KOPT-K1 (cell line): ENCODE measurements at regions not wholly inside any gene's neighbourhood (a gene's known extent, or its start where the extent isn't known, plus 50 kb on each side); places are given as distances from the start of the nearest gene placed in this dataset.
"Not testable (repeated sequence)": the region's sequence is repeated elsewhere in the genome, so short reads cannot be mapped to it uniquely, and the experiment has no call there.

Experiments
- H3K27ac ChIP-seq: fragments of 200-600 bp; sonication (generic); 2 replicates; pipeline ENCODE4 v1.5.1; 2016; ENCODE audit warnings: antibody characterized with exemption, mild to moderate bottlenecking, low read depth, low read length; ENCODE audit not compliant: poor library complexity, severe bottlenecking
- H3K36me3 ChIP-seq: fragments of 200-600 bp; sonication (generic); 2 replicates; pipeline ENCODE4 v1.5.1; 2017; ENCODE audit warnings: antibody characterized with exemption, mild to moderate bottlenecking, low read length, moderate library complexity; ENCODE audit not compliant: insufficient read depth
- H3K9me3 ChIP-seq: fragments of 200-600 bp; sonication (generic); 2 replicates; pipeline ENCODE4 v1.5.1; 2017; ENCODE audit warnings: antibody characterized with exemption, low read length, mild to moderate bottlenecking; ENCODE audit not compliant: insufficient read depth, poor library complexity, severe bottlenecking

DNA sequence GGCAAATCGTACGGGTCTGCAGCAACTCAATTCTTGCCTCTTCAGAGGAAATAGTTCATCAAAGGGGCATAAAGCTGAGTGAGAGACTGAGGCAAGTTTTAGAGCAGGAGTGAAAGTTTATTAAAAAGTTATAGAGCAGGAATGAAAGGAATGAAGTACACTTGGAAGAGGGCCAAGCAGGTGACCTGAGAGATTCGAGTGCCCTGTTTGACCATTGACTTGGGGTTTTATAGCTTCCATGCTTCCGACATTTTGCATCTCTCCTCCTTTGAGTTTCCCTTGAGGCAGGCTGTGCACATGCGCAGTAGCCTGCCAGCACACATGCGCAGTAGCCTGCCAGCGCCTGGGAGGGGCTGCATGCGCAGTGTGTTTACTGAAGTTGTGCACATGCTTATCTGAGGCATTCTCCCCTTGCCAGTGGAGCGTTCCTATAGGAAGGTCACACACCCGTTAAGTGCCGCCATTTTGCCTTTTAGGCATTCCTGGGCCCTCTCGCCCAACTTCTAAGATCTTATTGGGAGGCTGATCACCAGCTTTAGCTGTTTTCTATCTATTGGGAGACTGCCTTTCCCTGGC lies 265.5 kb upstream of the MGAT5 start:
- Histone ChIP-seq H3K9me3 (peaks cover 6% of the 10 kb centered on the region), H3K36me3 (no peaks in the 10 kb centered on the region), H3K27ac (no peak overlapping the region)

- Histone ChIP-seq H3K9me3 (no peaks in the 10 kb centered on the region), H3K36me3 (no peaks in the 10 kb centered on the region), H3K27ac (no peak overlapping the region)
Observed at GRCh38 chr2:133991606-133992168, 262.2 kb upstream of the MGAT5 start.

DNA sequence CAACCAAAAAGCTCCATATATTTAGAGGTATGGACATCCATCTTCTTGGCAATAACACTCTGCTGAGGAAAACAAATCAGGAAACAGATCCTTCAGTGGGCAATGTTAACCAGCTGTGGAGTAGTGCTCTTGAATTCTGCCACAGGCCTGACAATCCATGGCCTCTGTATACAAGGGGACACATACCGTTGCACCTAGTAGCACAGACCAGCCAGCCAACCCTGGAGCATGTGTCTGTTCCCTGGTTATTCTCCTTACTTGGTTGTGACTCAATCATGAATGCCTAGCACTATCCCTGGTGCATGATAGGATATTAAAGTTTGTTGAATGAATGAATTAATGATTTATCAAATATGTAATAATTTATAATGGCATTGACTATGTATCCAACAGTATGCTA lies 261.4 kb upstream of the MGAT5 start:
- Histone ChIP-seq H3K27ac (no peak overlapping the region), H3K9me3 (no peaks in the 10 kb centered on the region)

GRCh38 chr2:133993160-133993559 lies 260.7 kb upstream of the MGAT5 start:
- Histone ChIP-seq H3K36me3 (no peaks in the 10 kb centered on the region), H3K9me3 (no peaks in the 10 kb centered on the region), H3K27ac (no peak overlapping the region)

More for the DNA sequence above, 261.4 kb upstream of the MGAT5 start:
- no peaks in the 10 kb centered on the region for H3K36me3 ChIP-seq

DNA sequence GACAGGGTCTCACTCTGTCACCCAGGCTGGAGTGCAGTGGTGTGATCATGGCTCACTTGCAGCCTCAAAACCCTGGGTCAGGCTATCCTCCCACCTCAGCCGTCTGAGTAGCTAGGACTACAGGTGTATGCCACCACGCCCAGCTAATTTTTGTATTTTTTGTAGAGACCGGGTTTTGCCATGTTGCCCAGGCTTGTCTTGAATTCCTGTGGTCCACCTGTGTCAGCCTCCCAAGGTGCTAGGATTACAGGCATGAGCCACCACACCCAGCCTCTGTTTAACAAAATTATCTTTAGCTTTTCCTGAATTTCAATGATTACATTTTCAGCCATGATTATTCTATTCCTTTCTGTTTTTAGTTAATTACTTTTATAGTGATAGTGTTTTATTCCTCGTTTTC lies 255.1 kb upstream of the MGAT5 start:
- H3K36me3 ChIP-seq, H3K27ac ChIP-seq, H3K9me3 ChIP-seq: not testable (repeated sequence)

DNA sequence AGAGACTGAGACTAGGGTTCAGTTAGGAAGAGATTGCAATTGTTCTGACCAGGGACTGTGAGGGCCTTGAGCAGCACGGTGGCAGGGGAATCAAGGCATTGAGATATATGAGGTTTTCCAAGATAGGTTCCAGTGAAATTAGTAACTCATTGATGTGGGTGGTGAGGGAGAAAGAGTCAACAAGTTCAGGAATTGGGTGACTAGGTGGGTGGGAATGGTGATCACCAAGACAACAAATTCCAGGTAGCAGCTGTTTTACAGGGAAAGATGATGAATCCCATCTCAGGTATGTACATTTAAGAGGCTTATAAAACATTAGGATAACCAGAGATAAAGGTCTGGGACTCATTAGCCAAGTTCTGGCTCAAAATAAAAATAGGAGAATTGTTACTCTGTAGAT lies 251.5 kb upstream of the MGAT5 start:
- Histone ChIP-seq H3K9me3 (no peaks in the 10 kb centered on the region), H3K36me3 (no peaks in the 10 kb centered on the region), H3K27ac (no peak overlapping the region)

DNA sequence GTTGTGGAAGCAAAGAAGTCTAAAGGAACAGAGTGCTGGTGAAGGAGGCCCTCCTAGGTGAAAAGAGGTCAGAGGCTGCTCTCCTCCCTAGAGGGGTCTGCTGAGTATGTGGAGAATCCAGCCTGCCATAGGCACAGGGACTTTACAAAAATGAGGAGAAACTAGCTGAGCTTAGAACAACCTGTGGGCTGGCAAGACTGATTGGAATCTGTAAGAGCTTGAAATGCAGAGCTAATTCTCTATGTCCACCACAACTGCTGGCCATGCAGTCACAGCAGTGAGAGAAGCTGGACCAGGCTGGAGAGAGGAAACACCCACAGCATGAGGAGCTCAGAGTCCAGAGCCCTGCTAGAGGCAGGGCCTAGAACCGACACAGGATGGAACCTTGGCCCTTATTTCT lies 251.0 kb upstream of the MGAT5 start:
- Histone ChIP-seq H3K27ac (no peak overlapping the region), H3K36me3 (no peaks in the 10 kb centered on the region), H3K9me3 (no peaks in the 10 kb centered on the region)

- H3K27ac ChIP-seq = no peak overlapping the region
- H3K36me3 ChIP-seq = no peaks in the 10 kb centered on the region
- H3K9me3 ChIP-seq = no peaks in the 10 kb centered on the region
Observed at GRCh38 chr2:134004467-134004866, 249.4 kb upstream of the MGAT5 start.

DNA sequence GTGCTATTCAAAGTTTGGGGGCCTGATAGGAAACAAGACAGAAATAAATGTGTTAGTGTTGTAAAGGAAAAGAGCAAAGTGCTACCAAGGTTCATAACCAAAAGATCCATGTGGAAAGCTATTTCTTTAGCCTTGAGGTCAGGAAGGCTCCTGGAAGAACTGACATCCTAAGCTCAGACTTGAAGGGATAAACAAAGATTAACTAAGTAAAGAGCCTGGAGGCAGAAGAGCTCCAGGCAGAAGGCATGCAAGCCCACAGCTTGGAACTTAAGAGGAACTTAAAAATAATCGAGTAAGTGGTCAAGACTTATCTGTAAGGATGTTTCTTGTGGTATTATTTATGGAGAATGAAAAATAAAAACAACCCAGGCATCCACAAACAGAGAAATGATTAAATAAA lies 245.0 kb upstream of the MGAT5 start:
- Histone ChIP-seq H3K9me3 (no peaks in the 10 kb centered on the region), H3K27ac (no peak overlapping the region), H3K36me3 (no peaks in the 10 kb centered on the region)

DNA sequence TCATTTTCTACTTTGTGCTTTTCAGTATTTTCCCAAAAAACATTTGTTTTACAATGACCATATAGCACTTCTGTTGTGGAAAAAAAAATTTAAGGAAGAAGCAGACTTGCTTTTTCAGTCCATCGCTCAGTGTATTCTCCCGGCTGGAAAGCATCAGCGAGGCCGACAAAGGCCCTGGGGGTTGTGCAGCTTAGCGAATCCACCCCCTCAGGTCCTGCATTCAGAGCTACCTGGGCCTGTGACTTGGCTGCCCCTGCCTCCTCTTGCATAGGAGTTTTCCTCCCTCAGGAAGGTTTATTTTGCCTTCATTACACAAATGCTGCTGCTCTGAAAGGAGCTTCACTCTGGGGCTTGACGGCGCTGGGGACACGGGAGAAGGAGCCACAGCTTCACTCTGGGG lies 244.4 kb upstream of the MGAT5 start:
- Histone ChIP-seq H3K36me3 (no peaks in the 10 kb centered on the region), H3K27ac (no peak overlapping the region), H3K9me3 (no peaks in the 10 kb centered on the region)

DNA sequence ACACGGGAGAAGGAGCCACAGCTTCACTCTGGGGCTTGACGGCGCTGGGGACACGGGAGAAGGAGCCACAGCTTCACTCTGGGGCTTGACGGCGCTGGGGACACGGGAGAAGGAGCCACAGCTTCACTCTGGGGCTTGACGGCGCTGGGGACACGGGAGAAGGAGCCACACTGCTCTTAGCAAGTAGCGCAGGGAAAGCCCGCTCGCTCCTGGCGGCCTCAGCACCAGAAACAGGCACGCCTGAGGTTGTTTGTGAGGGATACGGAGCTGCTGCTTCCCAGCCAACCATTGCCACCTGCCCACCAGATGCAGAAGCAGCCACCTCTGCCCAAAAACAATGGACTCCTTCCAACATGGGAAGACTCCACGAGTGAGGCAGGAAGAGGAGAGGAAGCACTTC lies 244.0 kb upstream of the MGAT5 start:
- H3K27ac ChIP-seq, H3K9me3 ChIP-seq, H3K36me3 ChIP-seq: not testable (repeated sequence)

- no peaks in the 10 kb centered on the region for H3K9me3 ChIP-seq
- H3K27ac ChIP-seq = no peak overlapping the region
- H3K36me3 ChIP-seq = no peaks in the 10 kb centered on the region
Observed at GRCh38 chr2:134011936-134012586, 241.8 kb upstream of the MGAT5 start.

DNA sequence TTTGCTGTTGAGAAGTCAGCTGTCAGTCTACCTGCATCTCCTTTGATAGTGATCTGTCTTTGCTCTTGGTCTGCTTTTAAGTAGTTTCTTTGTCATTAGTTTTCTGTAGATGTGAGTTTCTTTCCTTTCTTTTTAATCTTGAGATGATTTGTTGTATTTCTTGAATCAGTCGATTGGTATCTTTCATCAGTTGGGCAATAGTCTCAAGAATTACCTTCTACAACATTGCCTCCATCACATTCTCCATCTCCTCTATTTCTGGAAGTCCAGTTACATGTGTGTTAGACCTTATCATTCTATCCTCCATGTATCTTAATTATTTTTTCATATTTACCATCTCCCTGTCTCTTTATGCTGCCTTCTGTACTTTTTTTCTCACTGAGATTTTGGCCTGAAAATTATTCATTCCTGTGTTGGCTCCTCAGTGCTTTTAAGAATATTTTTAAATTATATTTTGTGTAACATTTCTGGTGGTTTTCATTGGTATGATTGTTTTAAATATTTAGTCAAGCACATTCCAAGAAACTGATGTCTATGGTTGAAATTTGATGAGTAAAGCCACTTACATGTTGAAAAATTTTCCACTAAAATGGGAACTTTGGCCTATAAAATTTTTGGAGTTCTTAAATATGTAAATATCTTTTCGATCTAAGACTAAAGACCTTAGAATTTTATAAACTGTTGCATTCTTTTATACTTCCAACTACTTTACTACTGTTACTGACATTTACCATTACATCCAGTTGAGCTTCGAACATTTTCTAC lies 239.5 kb upstream of the MGAT5 start:
- no peak overlapping the region for H3K27ac ChIP-seq
- H3K36me3 ChIP-seq = no peaks in the 10 kb centered on the region
- H3K9me3 ChIP-seq = no peaks in the 10 kb centered on the region

- no peaks in the 10 kb centered on the region for H3K9me3 ChIP-seq
- H3K27ac ChIP-seq = no peak overlapping the region
- no peaks in the 10 kb centered on the region for H3K36me3 ChIP-seq
Observed at GRCh38 chr2:134019871-134020270, 234.0 kb upstream of the MGAT5 start.

- Histone ChIP-seq H3K27ac (no peak overlapping the region), H3K36me3 (no peaks in the 10 kb centered on the region), H3K9me3 (no peaks in the 10 kb centered on the region)
Observed at GRCh38 chr2:134020608-134021007, 233.3 kb upstream of the MGAT5 start.
